ENCODE measurements at regions not wholly inside any gene's neighbourhood (a gene's known extent, or its start where the extent isn't known, plus 50 kb on each side); places are given as distances from the start of the nearest gene placed in this dataset.

GRCh38 chr1:103250441-103250861, 142.1 kb upstream of the COL11A1 start:
- no peak for DNase-seq (ENCODE audit: low spot score)

- DNase-seq (ENCODE audit: low spot score): no peak
Observed at GRCh38 chr1:103248417-103249102, 140.2 kb upstream of the COL11A1 start.

- no peak for DNase-seq (ENCODE audit: low spot score)
Observed at GRCh38 chr1:103247517-103247916, 139.2 kb upstream of the COL11A1 start.

GRCh38 chr1:103243481-103243880, 135.2 kb upstream of the COL11A1 start:
- no peak for DNase-seq (ENCODE audit: low spot score)

- DNase-seq (ENCODE audit: low spot score): no peak
Observed at GRCh38 chr1:103239034-103239433, 130.7 kb upstream of the COL11A1 start.

- no peak for DNase-seq (ENCODE audit: low spot score)
Observed at GRCh38 chr1:103230061-103230460, 121.7 kb upstream of the COL11A1 start.

GRCh38 chr1:103220631-103221041, 112.3 kb upstream of the COL11A1 start:
- DNase-seq (ENCODE audit: low spot score): no peak

- no peak for DNase-seq (ENCODE audit: low spot score)
Observed at GRCh38 chr1:103218821-103219220, 110.5 kb upstream of the COL11A1 start.

GRCh38 chr1:103218369-103218768, 110.0 kb upstream of the COL11A1 start:
- DNase-seq (ENCODE audit: low spot score): no peak

GRCh38 chr1:103211073-103211472, 102.8 kb upstream of the COL11A1 start:
- no peak for DNase-seq (ENCODE audit: low spot score)

- DNase-seq (ENCODE audit: low spot score): no peak
Observed at GRCh38 chr1:103208844-103209243, 100.5 kb upstream of the COL11A1 start.

- DNase-seq (ENCODE audit: low spot score): no peak
Observed at GRCh38 chr1:103199001-103199400, 90.7 kb upstream of the COL11A1 start.

- no peak for DNase-seq (ENCODE audit: low spot score)
Observed at GRCh38 chr1:103198076-103198475, 89.8 kb upstream of the COL11A1 start.

GRCh38 chr1:103197216-103197615, 88.9 kb upstream of the COL11A1 start:
- no peak for DNase-seq (ENCODE audit: low spot score)

- DNase-seq (ENCODE audit: low spot score): no peak
Observed at GRCh38 chr1:103194984-103195383, 86.7 kb upstream of the COL11A1 start.

- no peak for DNase-seq (ENCODE audit: low spot score)
Observed at GRCh38 chr1:103194060-103194459, 85.7 kb upstream of the COL11A1 start.

- DNase-seq (ENCODE audit: low spot score): no peak
Observed at GRCh38 chr1:103191327-103191726, 83.0 kb upstream of the COL11A1 start.

- DNase-seq (ENCODE audit: low spot score): no peak
Observed at GRCh38 chr1:103190766-103191165, 82.4 kb upstream of the COL11A1 start.

GRCh38 chr1:103187673-103188072, 79.4 kb upstream of the COL11A1 start:
- DNase-seq (ENCODE audit: low spot score): no peak

- no peak for DNase-seq (ENCODE audit: low spot score)
Observed at GRCh38 chr1:103180660-103181059, 72.3 kb upstream of the COL11A1 start.

- no peak for DNase-seq (ENCODE audit: low spot score)
Observed at GRCh38 chr1:103177108-103177775, 68.9 kb upstream of the COL11A1 start.

GRCh38 chr1:103171041-103171590, 62.8 kb upstream of the COL11A1 start:
- no peak for DNase-seq (ENCODE audit: low spot score)

GRCh38 chr1:103170609-103171008, 62.3 kb upstream of the COL11A1 start:
- no peak for DNase-seq (ENCODE audit: low spot score)

GRCh38 chr1:103162360-103162759, 54.0 kb upstream of the COL11A1 start:
- no peak for DNase-seq (ENCODE audit: low spot score)
